OCI-LY1 (cell line): ENCODE measurements at regions not wholly inside any gene's neighbourhood (a gene's known extent, or its start where the extent isn't known, plus 50 kb on each side); places are given as distances from the start of the nearest gene placed in this dataset.

Experiments
- CTCF ChIP-seq: fragments of 200-600 bp; sonication (generic), shearing (Covaris generic); IDR thresholded peaks from 2 replicates; pipeline ENCODE4 v1.5.1; 2017; ENCODE audit warnings: mild to moderate bottlenecking, antibody characterized with exemption, low read length, moderate library complexity, mixed read lengths
- EZH2 ChIP-seq: fragments of 200-600 bp; sonication (generic), shearing (Covaris generic); IDR thresholded peaks from 2 replicates; pipeline ENCODE4 v1.8.0; 2017; ENCODE audit warnings: borderline replicate concordance, mixed run types, mild to moderate bottlenecking, antibody characterized with exemption, low read length, moderate library complexity, mixed read lengths

GRCh38 chr6:146874278-146875018, 275.7 kb downstream of the ADGB start:
- TF ChIP-seq CTCF (no peak), EZH2 (no peak)
